Smooth muscle cell of the brain vasculature (primary cell): ENCODE measurements at regions not wholly inside any gene's neighbourhood (a gene's known extent, or its start where the extent isn't known, plus 50 kb on each side); places are given as distances from the start of the nearest gene placed in this dataset.
"Not testable (repeated sequence)": the region's sequence is repeated elsewhere in the genome, so short reads cannot be mapped to it uniquely, and the experiment has no call there.

Source experiments
- DNase-seq: peaks from one replicate; pipeline ENCODE4 v3.0.0-alpha.2; 2012; ENCODE audit warnings: low read depth, low spot score

- not testable (repeated sequence) for DNase-seq
Measured at GRCh38 chr7:29696402-29696801, 109.9 kb upstream of the WIPF3 start.

GRCh38 chr7:29699723-29700122, 106.6 kb upstream of the WIPF3 start:
- DNase-seq, result not testable (repeated sequence)

- DNase-seq, result not testable (repeated sequence)
Measured at GRCh38 chr7:29701540-29701939, 104.8 kb upstream of the WIPF3 start.

GRCh38 chr7:29703830-29704229, 102.5 kb upstream of the WIPF3 start:
- DNase-seq, result not testable (repeated sequence)

GRCh38 chr7:29709002-29709401, 97.3 kb upstream of the WIPF3 start:
- not testable (repeated sequence) for DNase-seq

- peak; percentile 39 for DNase-seq
Measured at GRCh38 chr7:29723127-29723526, 83.2 kb upstream of the WIPF3 start.

- DNase-seq, result no peak
Measured at GRCh38 chr7:29723599-29723998, 82.7 kb upstream of the WIPF3 start.

- peak; percentile 33 for DNase-seq
Measured at GRCh38 chr7:29729534-29730165, 76.7 kb upstream of the WIPF3 start.

- no peak for DNase-seq
Measured at GRCh38 chr7:29734246-29734731, 72.0 kb upstream of the WIPF3 start.

GRCh38 chr7:29747645-29748245, 58.6 kb upstream of the WIPF3 start:
- DNase-seq, result not testable (repeated sequence)

- DNase-seq, result peak; percentile 7
Measured at GRCh38 chr7:29748286-29749099, 57.8 kb upstream of the WIPF3 start.

GRCh38 chr7:29749701-29750321, 56.5 kb upstream of the WIPF3 start:
- no peak for DNase-seq

GRCh38 chr7:29750373-29750940, 55.9 kb upstream of the WIPF3 start:
- DNase-seq, result not testable (repeated sequence)

GRCh38 chr7:29751012-29751411, 55.3 kb upstream of the WIPF3 start:
- DNase-seq, result not testable (repeated sequence)

- DNase-seq, result no peak
Measured at GRCh38 chr7:29754874-29755490, 51.3 kb upstream of the WIPF3 start.
